ENCODE measurements at regions not wholly inside any gene's neighbourhood (a gene's known extent, or its start where the extent isn't known, plus 50 kb on each side); places are given as distances from the start of the nearest gene placed in this dataset.

GRCh38 chr6:164404812-164405488 is 904.5 kb downstream of the C6orf118 start:
- TF ChIP-seq CTCF (IDR thresholded peaks at IDR 0.05; ENCODE audit: low read depth, low read length), result no peak
- Histone ChIP-seq H3K4me3 (ENCODE audit: low read depth, low read length) (no peak overlapping the region), H3K9me3 (no peaks in the 10 kb centered on the region), H3K27me3 (no peaks in the 10 kb centered on the region), H3K4me1 (no peaks in the 10 kb centered on the region), H3K36me3 (no peaks in the 10 kb centered on the region)
- no peak for DNase-seq

- H3K4me3 ChIP-seq (ENCODE audit: low read depth, low read length), result no peak overlapping the region
- no peaks in the 10 kb centered on the region for H3K4me1 ChIP-seq
- no peak for TF ChIP-seq CTCF (IDR thresholded peaks at IDR 0.05; ENCODE audit: low read depth, low read length)
- no peaks in the 10 kb centered on the region for H3K9me3 ChIP-seq
- DNase-seq, result no peak
- H3K36me3 ChIP-seq, result no peaks in the 10 kb centered on the region
- H3K27me3 ChIP-seq, result no peaks in the 10 kb centered on the region
These were observed 907.5 kb downstream of the C6orf118 start for GRCh38 chr6:164401871-164402270.

- H3K36me3 ChIP-seq, result no peaks in the 10 kb centered on the region
- no peak overlapping the region for H3K4me3 ChIP-seq (ENCODE audit: low read depth, low read length)
- no peaks in the 10 kb centered on the region for H3K4me1 ChIP-seq
- no peaks in the 10 kb centered on the region for H3K27me3 ChIP-seq
- no peak for DNase-seq
- H3K9me3 ChIP-seq, result no peaks in the 10 kb centered on the region
- no peak for TF ChIP-seq CTCF (IDR thresholded peaks at IDR 0.05; ENCODE audit: low read depth, low read length)
These were observed 910.8 kb downstream of the C6orf118 start for GRCh38 chr6:164398647-164399046.

GRCh38 chr6:164396071-164397047 is 913.0 kb downstream of the C6orf118 start:
- no peak overlapping the region for H3K4me3 ChIP-seq (ENCODE audit: low read depth, low read length)
- H3K4me1 ChIP-seq, result no peaks in the 10 kb centered on the region
- no peak for DNase-seq
- no peaks in the 10 kb centered on the region for H3K9me3 ChIP-seq
- H3K27me3 ChIP-seq, result no peaks in the 10 kb centered on the region
- H3K36me3 ChIP-seq, result no peaks in the 10 kb centered on the region
- no peak for TF ChIP-seq CTCF (IDR thresholded peaks at IDR 0.05; ENCODE audit: low read depth, low read length)

- TF ChIP-seq CTCF (IDR thresholded peaks at IDR 0.05; ENCODE audit: low read depth, low read length), result no peak
- Histone ChIP-seq H3K4me3 (ENCODE audit: low read depth, low read length) (no peak overlapping the region), H3K27me3 (no peaks in the 10 kb centered on the region), H3K9me3 (no peaks in the 10 kb centered on the region; the same call in 1 of the 2 replicates), H3K4me1 (no peaks in the 10 kb centered on the region), H3K36me3 (no peaks in the 10 kb centered on the region)
- no peak for DNase-seq
These were observed 929.6 kb downstream of the C6orf118 start for GRCh38 chr6:164379795-164380194.
